K562 (cell line): ENCODE measurements at regions not wholly inside any gene's neighbourhood (a gene's known extent, or its start where the extent isn't known, plus 50 kb on each side); places are given as distances from the start of the nearest gene placed in this dataset.

Experiments used
- ATAC-seq: fragments of 200-7000 bp; cut with Tn5 transposase; 3 replicates; pipeline ENCODE4 v1.9.1; 2020; ENCODE audit warnings: moderate library complexity
- BruUV-seq: library from RNA; stranded (reverse); fragments of 400-500 nt; replicated peaks from 2 replicates; lab custom pipeline; 2021; lab: Mats Ljungman, UMichigan
- CTCF ChIA-PET: fragments of 300-600 bp; formaldehyde crosslinking; extraction: SDS; loops from one replicate; lab custom pipeline; 2021; ENCODE audit warnings: low intra/inter-chr PET ratio; lab: Yijun Ruan, JAX
- POLR2A ChIA-PET: fragments of 300-600, 350-650 bp; sonication (Branson Sonifier 250); formaldehyde crosslinking; extraction: SDS; loops from one replicate; lab custom pipeline; 2021; ENCODE audit warnings: antibody characterized with exemption, inconsistent platforms; lab: Yijun Ruan, JAX
- DNase-seq, 4 experiments: peaks; one replicate each; pipeline versions ENCODE4 v3.0.0 to v3.0.0-alpha.2; 2011 to 2018; ENCODE audit warnings: low spot score in 3 of 4, mixed read lengths in 3 of 4; ENCODE audit errors: extremely low read depth in 1 of 4
- FAIRE-seq: peaks from 2 replicates; lab custom pipeline; 2011; peaks lifted over from hg19 to GRCh38; lab: Jason Lieb, UNC
- H2AFZ ChIP-seq: 2 replicates; pipeline ENCODE4 v1.6.0; 2011; ENCODE audit warnings: low read depth, low read length, control low read depth, inconsistent platforms
- H3K27ac ChIP-seq: fragments of 200-600 bp; 3 replicates; pipeline ENCODE4 v1.8.0; 2011; ENCODE audit warnings: low read depth, mild to moderate bottlenecking, control low read depth, inconsistent platforms, low read length, moderate library complexity, mixed read lengths; ENCODE audit errors: extremely low read depth
- H3K27me3 ChIP-seq, 2 experiments: fragments of 300-600 bp in 1 of 2; 2 replicates in 1 of 2; 3 replicates in 1 of 2; pipeline versions ENCODE4 v1.6.0 to v1.8.0; 2011; ENCODE audit warnings: inconsistent platforms in 2 of 2, low read length in 2 of 2, mild to moderate bottlenecking in 1 of 2, mixed read lengths in 1 of 2, moderate library complexity in 1 of 2; ENCODE audit not compliant: control insufficient read depth in 2 of 2, insufficient read depth in 2 of 2
- H3K36me3 ChIP-seq: fragments of 300-600 bp; 3 replicates; pipeline ENCODE4 v1.8.0; 2011; ENCODE audit warnings: mild to moderate bottlenecking, low read length, inconsistent platforms; ENCODE audit not compliant: control insufficient read depth, insufficient read depth
- H3K4me1 ChIP-seq, 2 experiments: fragments of 200-600 bp in 1 of 2; replicated peaks in 1 of 2; 2 replicates in 1 of 2; 3 replicates in 1 of 2; pipeline versions ENCODE4 v1.5.1 to v1.8.0; 2011; ENCODE audit warnings: inconsistent platforms in 2 of 2, low read length in 2 of 2, mild to moderate bottlenecking in 1 of 2, mixed read lengths in 1 of 2, moderate library complexity in 1 of 2; ENCODE audit not compliant: control insufficient read depth in 2 of 2, insufficient read depth in 2 of 2
- H3K4me2 ChIP-seq: 2 replicates; pipeline ENCODE4 v1.6.1; 2011; ENCODE audit warnings: low read length, control low read depth, inconsistent platforms, mixed read lengths; ENCODE audit not compliant: insufficient read depth
- H3K4me3 ChIP-seq: fragments of 200-600 bp; sonication (generic), shearing (Covaris generic); 2 replicates; pipeline ENCODE4 v1.5.1; 2016; ENCODE audit warnings: control low read depth, inconsistent platforms
- H3K79me2 ChIP-seq: fragments of 200-600 bp; 3 replicates; pipeline ENCODE4 v1.8.0; 2011; ENCODE audit warnings: low read length, inconsistent platforms; ENCODE audit not compliant: control insufficient read depth, insufficient read depth
- H3K9ac ChIP-seq, 2 experiments: 2 replicates each; pipeline versions ENCODE4 v1.6.0 to v1.6.1; 2011; ENCODE audit warnings: low read depth in 2 of 2, low read length in 2 of 2, control low read depth in 1 of 2, inconsistent platforms in 1 of 2, mild to moderate bottlenecking in 1 of 2, mixed read lengths in 1 of 2; ENCODE audit not compliant: insufficient read depth in 1 of 2
- H3K9me1 ChIP-seq: one replicate; pipeline ENCODE4 v1.6.0; 2011; ENCODE audit warnings: inconsistent platforms, mild to moderate bottlenecking, low read length, moderate library complexity; ENCODE audit not compliant: control insufficient read depth, insufficient read depth
- H3K9me3 ChIP-seq: replicated peaks from 2 replicates; pipeline ENCODE4 v1.5.1; 2011; ENCODE audit warnings: low read depth, low read length, inconsistent platforms; ENCODE audit not compliant: control insufficient read depth, insufficient read depth
- H4K20me1 ChIP-seq: replicated peaks from 2 replicates; pipeline ENCODE4 v1.6.1; 2011; ENCODE audit warnings: low read length, inconsistent platforms, mixed read lengths; ENCODE audit not compliant: control insufficient read depth, insufficient read depth
- ARNT ChIP-seq, 2 experiments: fragments of 450-650 bp; IDR thresholded peaks; 2 replicates each; pipeline ENCODE4 v1.6.1; 2016; ENCODE audit warnings: mild to moderate bottlenecking in 1 of 2
- BMI1 ChIP-seq: fragments of 150-350 bp; IDR thresholded peaks from 2 replicates; pipeline ENCODE4 v1.6.1; 2014; ENCODE audit warnings: low read length
- EGR1 ChIP-seq: fragments of 450-650 bp; conservative IDR thresholded peaks from 2 replicates; pipeline ENCODE4 v1.6.1; 2017; ENCODE audit warnings: mild to moderate bottlenecking
- IRF1 ChIP-seq: sonication (generic); formaldehyde crosslinking; IDR thresholded peaks from 2 replicates; pipeline ENCODE4 v1.8.0; 2022; ENCODE audit warnings: missing genetic modification reagents, mild to moderate bottlenecking, borderline replicate concordance
- NFIX ChIP-seq: fragments of 250-450 bp; sonication (Bioruptor Pico); IDR thresholded peaks from 2 replicates; pipeline ENCODE4 v1.4.0; 2020; ENCODE audit warnings: low read depth, mild to moderate bottlenecking, moderate library complexity
- TCFL5 ChIP-seq: fragments of 250-450 bp; sonication (Bioruptor Pico); conservative IDR thresholded peaks from 2 replicates; pipeline ENCODE4 v1.6.1; 2021; ENCODE audit warnings: mild to moderate bottlenecking, moderate library complexity, matching md5 sums
- USF2 ChIP-seq: sonication (generic); formaldehyde crosslinking; IDR thresholded peaks from 2 replicates; pipeline ENCODE4 v1.5.0; 2020; ENCODE audit warnings: missing genetic modification reagents
- ZNF316 ChIP-seq: fragments of 450-650 bp; IDR thresholded peaks from 2 replicates; pipeline ENCODE4 v1.6.1; 2016
- ZNF77 ChIP-seq: fragments of 250-450 bp; sonication (Bioruptor Pico); IDR thresholded peaks from 2 replicates; pipeline ENCODE4 v1.5.0; 2020
- ZNF785 ChIP-seq: fragments of 250-450 bp; sonication (Bioruptor Pico); IDR thresholded peaks from 2 replicates; pipeline ENCODE4 v1.4.0; 2020; ENCODE audit warnings: mild to moderate bottlenecking
- WGBS: fragments of 100-300 bp; shearing (Covaris generic); methylation state at CpG from one replicate; pipeline ENCODE4 v1.1.6; 2016; ENCODE audit warnings: low coverage, mixed read lengths; ENCODE audit not compliant: insufficient coverage; ENCODE audit errors: missing lambda C conversion rate; 5-methylcytosine and 5-hydroxymethylcytosine counted together
- in situ Hi-C: fragments of 300-500 bp; cut with MboI; formaldehyde crosslinking; loops from 4 replicates; pipeline ENCODE4 v1.15.0; 2018; ENCODE audit warnings: inconsistent platforms, mixed read lengths
- intact Hi-C: fragments of 100-400 bp; cut with micrococcal nuclease; formaldehyde crosslinking; loops from 2 replicates; pipeline ENCODE4 v1.14.2; 2022
- TF ChIP-seq, protein P1 (sequence below): fragments of 450-650 bp; formaldehyde crosslinking; IDR thresholded peaks from 2 replicates; pipeline ENCODE4 v1.4.0; 2022; ENCODE audit warnings: mild to moderate bottlenecking, moderate library complexity
- TF ChIP-seq, protein P2 (sequence below): fragments of 450-650 bp; IDR thresholded peaks from 2 replicates; pipeline ENCODE4 v1.6.1; 2016; ENCODE audit warnings: antibody characterized with exemption

GRCh38 chr6:166739976-166740318, 112.9 kb upstream of the RPS6KA2 start:
- WGBS, result 0% methylated on average over 1 of the region's 1 CpG
- H3K4me1 ChIP-seq, result no peaks in the 10 kb centered on the region; a peak in 1 of 5 replicates
- no peaks in the 10 kb centered on the region for H3K79me2 ChIP-seq
- in situ Hi-C loops, result loop anchor here (10.0 kb wide), 1 partner anchor 1895 kb away; no protein-coding TSS in a partner anchor
- H3K9ac ChIP-seq, result no peak overlapping the region
- intact Hi-C loops, result no loop called here
- H3K4me2 ChIP-seq, result no peak overlapping the region
- no peaks in the 10 kb centered on the region for H3K9me3 ChIP-seq
- H3K36me3 ChIP-seq, result no peaks in the 10 kb centered on the region
- DNase-seq, result no peak
- TF ChIP-seq ARNT (IDR thresholded peaks at IDR 0.05) (no peak), EGR1 (no peak), IRF1 (CRISPR knock-in tag) (no peak), ZNF77 (CRISPR knock-in tag) (no peak), NFIX (CRISPR knock-in tag) (no peak), TCFL5 (CRISPR knock-in tag) (no peak), ZNF316 (no peak), USF2 (CRISPR knock-in tag) (no peak), BMI1 (no peak), ZNF785 (no peak)
- TF ChIP-seq, protein P1, sequence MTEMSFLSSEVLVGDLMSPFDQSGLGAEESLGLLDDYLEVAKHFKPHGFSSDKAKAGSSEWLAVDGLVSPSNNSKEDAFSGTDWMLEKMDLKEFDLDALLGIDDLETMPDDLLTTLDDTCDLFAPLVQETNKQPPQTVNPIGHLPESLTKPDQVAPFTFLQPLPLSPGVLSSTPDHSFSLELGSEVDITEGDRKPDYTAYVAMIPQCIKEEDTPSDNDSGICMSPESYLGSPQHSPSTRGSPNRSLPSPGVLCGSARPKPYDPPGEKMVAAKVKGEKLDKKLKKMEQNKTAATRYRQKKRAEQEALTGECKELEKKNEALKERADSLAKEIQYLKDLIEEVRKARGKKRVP (CRISPR knock-in tag), result no peak
- TF ChIP-seq, protein P2, sequence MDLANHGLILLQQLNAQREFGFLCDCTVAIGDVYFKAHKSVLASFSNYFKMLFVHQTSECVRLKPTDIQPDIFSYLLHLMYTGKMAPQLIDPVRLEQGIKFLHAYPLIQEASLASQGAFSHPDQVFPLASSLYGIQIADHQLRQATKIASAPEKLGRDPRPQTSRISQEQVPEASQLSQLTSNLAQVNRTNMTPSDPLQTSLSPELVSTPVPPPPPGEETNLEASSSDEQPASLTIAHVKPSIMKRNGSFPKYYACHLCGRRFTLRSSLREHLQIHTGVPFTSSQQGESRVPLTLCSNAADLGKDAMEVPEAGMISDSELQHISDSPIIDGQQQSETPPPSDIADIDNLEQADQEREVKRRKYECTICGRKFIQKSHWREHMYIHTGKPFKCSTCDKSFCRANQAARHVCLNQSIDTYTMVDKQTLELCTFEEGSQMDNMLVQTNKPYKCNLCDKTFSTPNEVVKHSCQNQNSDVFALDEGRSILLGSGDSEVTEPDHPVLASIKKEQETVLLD, result no peak
- no peak for ATAC-seq
- ChIA-PET POLR2A (interaction anchor here (0.6 to 0.9 kb wide), 2 partner anchors 114 to 345 kb away, joined by 3 read pairs; no protein-coding TSS in a partner anchor), CTCF (no interaction called here)
- H3K27ac ChIP-seq, result no peak overlapping the region
- H3K9me1 ChIP-seq, result no peaks in the 10 kb centered on the region
- no TSS peak for BruUV-seq
- peaks cover 32 to 56% of the 10 kb centered on the region in 2 experiments for H3K27me3 ChIP-seq
- peaks cover 8% of the 10 kb centered on the region for H4K20me1 ChIP-seq
- no peak overlapping the region for H2AFZ ChIP-seq
- FAIRE-seq, result no peak
- no peak overlapping the region for H3K4me3 ChIP-seq
